ENCODE measurements at regions not wholly inside any gene's neighbourhood (a gene's known extent, or its start where the extent isn't known, plus 50 kb on each side); places are given as distances from the start of the nearest gene placed in this dataset.

GRCh38 chr5:4548341-4548740 is 591.8 kb upstream of the ADAMTS16 start:
- TF ChIP-seq CTCF (tag by site-specific recombination; IDR thresholded peaks at IDR 0.05): no peak
- TF ChIP-seq PRDM4 (tag by site-specific recombination; IDR thresholded peaks at IDR 0.05): no peak
- TF ChIP-seq HOXD13 (CRISPR knock-in tag; IDR thresholded peaks at IDR 0.05; ENCODE audit: borderline replicate concordance): no peak
- TF ChIP-seq GFI1B (tag by site-specific recombination; IDR thresholded peaks at IDR 0.05): no peak
- TF ChIP-seq SALL2 (tag by site-specific recombination; IDR thresholded peaks at IDR 0.05; ENCODE audit: borderline replicate concordance): no peak
- TF ChIP-seq ZNF513 (tag by site-specific recombination; IDR thresholded peaks at IDR 0.05): no peak
- TF ChIP-seq ZNF121 (tag by site-specific recombination; IDR thresholded peaks at IDR 0.05): no peak
- TF ChIP-seq ZNF202 (tag by site-specific recombination; IDR thresholded peaks at IDR 0.05; ENCODE audit: borderline replicate concordance): no peak
- no peak for TF ChIP-seq ZBTB21 (tag by site-specific recombination; IDR thresholded peaks at IDR 0.05)
- TF ChIP-seq ZNF248 (tag by site-specific recombination; IDR thresholded peaks at IDR 0.05): no peak
- no peak for TF ChIP-seq ZNF624 (tag by site-specific recombination; IDR thresholded peaks at IDR 0.05)
